ENCODE measurements at regions not wholly inside any gene's neighbourhood (a gene's known extent, or its start where the extent isn't known, plus 50 kb on each side); places are given as distances from the start of the nearest gene placed in this dataset.

GRCh38 chrX:39159921-39160507 is 358.8 kb downstream of the MID1IP1 start:
- DNase-seq (ENCODE audit: low read depth, low spot score), result no peak
- in situ Hi-C loops (cut with HindIII; ENCODE audit: low sequenced_read_pairs), result no loop called here
- H3K4me3 ChIP-seq (ENCODE audit: low read depth, low read length), result no peak overlapping the region
- TF ChIP-seq, protein P1, sequence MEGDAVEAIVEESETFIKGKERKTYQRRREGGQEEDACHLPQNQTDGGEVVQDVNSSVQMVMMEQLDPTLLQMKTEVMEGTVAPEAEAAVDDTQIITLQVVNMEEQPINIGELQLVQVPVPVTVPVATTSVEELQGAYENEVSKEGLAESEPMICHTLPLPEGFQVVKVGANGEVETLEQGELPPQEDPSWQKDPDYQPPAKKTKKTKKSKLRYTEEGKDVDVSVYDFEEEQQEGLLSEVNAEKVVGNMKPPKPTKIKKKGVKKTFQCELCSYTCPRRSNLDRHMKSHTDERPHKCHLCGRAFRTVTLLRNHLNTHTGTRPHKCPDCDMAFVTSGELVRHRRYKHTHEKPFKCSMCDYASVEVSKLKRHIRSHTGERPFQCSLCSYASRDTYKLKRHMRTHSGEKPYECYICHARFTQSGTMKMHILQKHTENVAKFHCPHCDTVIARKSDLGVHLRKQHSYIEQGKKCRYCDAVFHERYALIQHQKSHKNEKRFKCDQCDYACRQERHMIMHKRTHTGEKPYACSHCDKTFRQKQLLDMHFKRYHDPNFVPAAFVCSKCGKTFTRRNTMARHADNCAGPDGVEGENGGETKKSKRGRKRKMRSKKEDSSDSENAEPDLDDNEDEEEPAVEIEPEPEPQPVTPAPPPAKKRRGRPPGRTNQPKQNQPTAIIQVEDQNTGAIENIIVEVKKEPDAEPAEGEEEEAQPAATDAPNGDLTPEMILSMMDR (IDR thresholded peaks at IDR 0.05; ENCODE audit: low read depth, low read length), result no peak

- H3K4me3 ChIP-seq (ENCODE audit: low read depth, low read length), result no peak overlapping the region
- in situ Hi-C loops (cut with HindIII; ENCODE audit: low sequenced_read_pairs), result no loop called here
- TF ChIP-seq, protein P1 (IDR thresholded peaks at IDR 0.05; ENCODE audit: low read depth, low read length), result no peak
- DNase-seq (ENCODE audit: low read depth, low spot score), result no peak
Measured at GRCh38 chrX:39161611-39162255, 360.5 kb downstream of the MID1IP1 start.

GRCh38 chrX:39162322-39162735 is 361.1 kb downstream of the MID1IP1 start:
- TF ChIP-seq, protein P1 (IDR thresholded peaks at IDR 0.05; ENCODE audit: low read depth, low read length), result no peak
- no peak overlapping the region for H3K4me3 ChIP-seq (ENCODE audit: low read depth, low read length)
- DNase-seq (ENCODE audit: low read depth, low spot score), result no peak
- in situ Hi-C loops (cut with HindIII; ENCODE audit: low sequenced_read_pairs), result no loop called here

GRCh38 chrX:39163581-39164126 is 362.4 kb downstream of the MID1IP1 start:
- in situ Hi-C loops (cut with HindIII; ENCODE audit: low sequenced_read_pairs), result no loop called here
- H3K4me3 ChIP-seq (ENCODE audit: low read depth, low read length), result no peak overlapping the region
- TF ChIP-seq, protein P1 (IDR thresholded peaks at IDR 0.05; ENCODE audit: low read depth, low read length), result no peak
- DNase-seq (ENCODE audit: low read depth, low spot score), result no peak

GRCh38 chrX:39164212-39164611 is 363.0 kb downstream of the MID1IP1 start:
- no peak overlapping the region for H3K4me3 ChIP-seq (ENCODE audit: low read depth, low read length)
- no peak for DNase-seq (ENCODE audit: low read depth, low spot score)
- in situ Hi-C loops (cut with HindIII; ENCODE audit: low sequenced_read_pairs), result no loop called here
- TF ChIP-seq, protein P1 (IDR thresholded peaks at IDR 0.05; ENCODE audit: low read depth, low read length), result no peak

- H3K4me3 ChIP-seq (ENCODE audit: low read depth, low read length), result no peak overlapping the region
- in situ Hi-C loops (cut with HindIII; ENCODE audit: low sequenced_read_pairs), result no loop called here
- TF ChIP-seq, protein P1 (IDR thresholded peaks at IDR 0.05; ENCODE audit: low read depth, low read length), result no peak
- no peak for DNase-seq (ENCODE audit: low read depth, low spot score)
Measured at GRCh38 chrX:39165185-39165584, 363.9 kb downstream of the MID1IP1 start.
